NT2/D1 (cell line): ENCODE measurements at regions not wholly inside any gene's neighbourhood (a gene's known extent, or its start where the extent isn't known, plus 50 kb on each side); places are given as distances from the start of the nearest gene placed in this dataset.

Experiments used
- SUZ12 ChIP-seq: IDR thresholded peaks from 2 replicates; pipeline ENCODE4 v1.6.1; 2011; ENCODE audit not compliant: insufficient read length, insufficient read depth; ENCODE audit errors: extremely low read depth
- YY1 ChIP-seq: IDR thresholded peaks from 2 replicates; pipeline ENCODE4 v1.6.1; 2011; ENCODE audit not compliant: insufficient read length, insufficient read depth
- ZNF274 ChIP-seq: IDR thresholded peaks from 2 replicates; pipeline ENCODE4 v1.6.1; 2011; ENCODE audit warnings: mild to moderate bottlenecking, low read depth, low read length

- TF ChIP-seq ZNF274 (no peak), SUZ12 (no peak), YY1 (no peak)
These were observed 135.9 kb upstream of the FBN2 start for GRCh38 chr5:128673970-128674369.
